PFSK-1 (cell line): ENCODE measurements at regions not wholly inside any gene's neighbourhood (a gene's known extent, or its start where the extent isn't known, plus 50 kb on each side); places are given as distances from the start of the nearest gene placed in this dataset.

Experiments
- FOXP2 ChIP-seq: optimal IDR thresholded peaks from 2 replicates; pipeline ENCODE3; 2011; ENCODE audit warnings: borderline replicate concordance, control low read depth, inconsistent platforms; ENCODE audit not compliant: insufficient read depth; ENCODE audit errors: extremely low read length, extremely low read depth
- POLR2AphosphoS5 ChIP-seq: IDR thresholded peaks from 2 replicates; pipeline ENCODE4 v1.6.1; 2012; ENCODE audit warnings: low read depth, mild to moderate bottlenecking, control low read depth, low read length, moderate library complexity
- REST ChIP-seq, 2 experiments: IDR thresholded peaks; 2 replicates each; pipeline versions ENCODE4 v1.6.1 to v1.8.0; 2011 to 2012; ENCODE audit warnings: low read depth in 2 of 2, low read length in 2 of 2, control low read depth in 1 of 2, inconsistent platforms in 1 of 2, mild to moderate bottlenecking in 1 of 2, moderate library complexity in 1 of 2; ENCODE audit not compliant: insufficient read depth in 1 of 2
- TAF1 ChIP-seq: IDR thresholded peaks from 2 replicates; pipeline ENCODE4 v1.6.1; 2012; ENCODE audit warnings: low read length, control low read depth, borderline replicate concordance; ENCODE audit not compliant: insufficient read depth

GRCh38 chr11:47923667-47924066 lies 56.7 kb upstream of the PTPRJ start:
- TF ChIP-seq POLR2AphosphoS5: no peak
- TF ChIP-seq REST (IDR thresholded peaks at IDR 0.05; ENCODE audit: insufficient read depth in 1 of 2, low read depth in 2 of 2, low read length in 2 of 2): no peak
- no peak for TF ChIP-seq TAF1
- no peak for TF ChIP-seq FOXP2
